ENCODE measurements at regions not wholly inside any gene's neighbourhood (a gene's known extent, or its start where the extent isn't known, plus 50 kb on each side); places are given as distances from the start of the nearest gene placed in this dataset.

DNA sequence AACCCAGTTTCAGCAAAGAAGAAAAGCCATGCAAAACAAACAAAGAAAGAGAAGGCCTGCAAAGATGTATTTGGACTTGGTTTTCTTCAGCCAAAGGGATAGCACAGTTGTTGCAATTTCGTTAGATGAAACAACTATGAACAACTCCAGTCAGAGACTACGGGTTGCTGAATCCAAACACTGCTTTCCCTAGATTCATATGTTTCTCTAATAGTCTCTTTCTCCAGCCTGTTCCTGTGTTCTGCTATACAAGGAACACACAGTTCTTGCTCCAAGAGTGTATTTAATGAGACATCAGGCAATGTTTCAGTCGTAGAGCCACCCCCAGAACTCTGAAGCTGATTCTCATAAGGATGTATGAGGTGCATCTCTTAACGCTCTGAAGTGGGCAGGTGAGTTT lies 162.5 kb upstream of the TBL1X start:
- CTCF ChIA-PET = no interaction called here
- H3K27ac Mint-ChIP-seq = no peak overlapping the region
- POLR2A ChIA-PET = no interaction called here
- DNase-seq (no peak), ATAC-seq (replicated peaks in 1 of 4) (no peak)
- no peak overlapping the region for H3K27ac ChIP-seq (ENCODE audit: low read length)
- H3K27me3 ChIP-seq (replicated peaks in 1 of 2; ENCODE audit: control insufficient read depth in 2 of 2, extremely low read depth in 1 of 2, insufficient read depth in 2 of 2, low read length in 1 of 2) = no peaks in the 10 kb centered on the region
- WGBS (ENCODE audit: insufficient coverage) = no CpG with 5 or more reads among the region's 4 CpGs
- no peaks in the 10 kb centered on the region for H3K9me3 ChIP-seq
- no peak overlapping the region for H3K4me3 Mint-ChIP-seq
- no peaks in the 10 kb centered on the region for H3K36me3 ChIP-seq (ENCODE audit: control insufficient read depth in 2 of 2, extremely low read depth in 1 of 2, insufficient read depth in 1 of 2, low read length in 1 of 2)
- no peaks in the 10 kb centered on the region for H3K9me3 Mint-ChIP-seq
- H3K4me1 ChIP-seq (ENCODE audit: control insufficient read depth in 1 of 2, extremely low read depth in 1 of 2, insufficient read depth in 2 of 2, low read length in 2 of 2) = no peaks in the 10 kb centered on the region
- H3K4me3 ChIP-seq (ENCODE audit: control insufficient read depth in 1 of 2, extremely low read depth in 1 of 2, low read length in 1 of 2) = no peak overlapping the region
- no peaks in the 10 kb centered on the region for H3K36me3 Mint-ChIP-seq
- H3K4me1 Mint-ChIP-seq = no peaks in the 10 kb centered on the region
- no peaks in the 10 kb centered on the region for H3K27me3 Mint-ChIP-seq

- H3K27me3 ChIP-seq (replicated peaks in 1 of 2; ENCODE audit: control insufficient read depth in 2 of 2, extremely low read depth in 1 of 2, insufficient read depth in 2 of 2, low read length in 1 of 2) = no peaks in the 10 kb centered on the region
- no peaks in the 10 kb centered on the region for H3K27me3 Mint-ChIP-seq
- no peaks in the 10 kb centered on the region for H3K9me3 Mint-ChIP-seq
- H3K4me1 ChIP-seq (ENCODE audit: control insufficient read depth in 1 of 2, extremely low read depth in 1 of 2, insufficient read depth in 2 of 2, low read length in 2 of 2) = peaks cover 0 to 5% of the 10 kb centered on the region in 2 experiments
- H3K4me3 Mint-ChIP-seq = no peak overlapping the region
- H3K36me3 Mint-ChIP-seq = no peaks in the 10 kb centered on the region
- no peak overlapping the region for H3K27ac Mint-ChIP-seq
- no CpG with 5 or more reads among the region's 4 CpGs for WGBS (ENCODE audit: insufficient coverage)
- ChIA-PET CTCF (interaction anchor here in 1 of 2 donors (0.5 to 0.6 kb wide), 3 partner anchors 135 to 336 kb away, joined by 3 to 5 read pairs (median 4); no protein-coding TSS in a partner anchor), POLR2A (no interaction called here)
- no peaks in the 10 kb centered on the region for H3K9me3 ChIP-seq
- ATAC-seq (replicated peaks in 1 of 4) = no peak
- H3K4me1 Mint-ChIP-seq = peaks cover 3 to 8% (median 3%) of the 10 kb centered on the region in 3 donors
- no peak overlapping the region for H3K27ac ChIP-seq (ENCODE audit: low read length)
- DNase-seq = no peak
- no peak overlapping the region for H3K4me3 ChIP-seq (ENCODE audit: control insufficient read depth in 1 of 2, extremely low read depth in 1 of 2, low read length in 1 of 2)
- no peaks in the 10 kb centered on the region for H3K36me3 ChIP-seq (ENCODE audit: control insufficient read depth in 2 of 2, extremely low read depth in 1 of 2, insufficient read depth in 1 of 2, low read length in 1 of 2)
Observed at GRCh38 chrX:9308426-9308825, 156.4 kb upstream of the TBL1X start.

DNA sequence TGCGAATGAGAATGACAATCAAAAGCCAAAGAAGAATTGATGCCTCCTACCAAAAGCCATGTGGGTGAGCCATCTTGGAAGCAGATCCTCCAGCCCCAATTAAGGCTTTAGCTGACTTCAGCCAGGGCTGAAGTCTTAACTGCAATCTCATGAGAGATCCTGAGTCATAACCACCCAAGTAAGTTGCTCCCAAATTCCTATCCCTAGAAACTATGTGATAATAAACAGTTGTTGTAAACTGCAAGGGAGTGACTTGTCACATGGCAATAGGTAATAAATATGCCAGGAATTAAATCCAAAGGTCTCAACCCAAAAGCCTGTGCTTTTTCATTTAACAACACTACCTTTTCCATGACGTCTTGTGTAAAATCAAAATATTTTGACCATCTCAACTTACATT lies 154.2 kb upstream of the TBL1X start:
- ATAC-seq (replicated peaks in 1 of 4) = no peak
- Histone ChIP-seq H3K36me3 (ENCODE audit: control insufficient read depth in 2 of 2, extremely low read depth in 1 of 2, insufficient read depth in 1 of 2, low read length in 1 of 2) (no peaks in the 10 kb centered on the region), H3K4me3 (ENCODE audit: control insufficient read depth in 1 of 2, extremely low read depth in 1 of 2, low read length in 1 of 2) (no peak overlapping the region), H3K4me1 (ENCODE audit: control insufficient read depth in 1 of 2, extremely low read depth in 1 of 2, insufficient read depth in 2 of 2, low read length in 2 of 2) (peaks cover 0 to 9% of the 10 kb centered on the region in 2 experiments), H3K27ac (ENCODE audit: low read length) (no peak overlapping the region), H3K27me3 (replicated peaks in 1 of 2; ENCODE audit: control insufficient read depth in 2 of 2, extremely low read depth in 1 of 2, insufficient read depth in 2 of 2, low read length in 1 of 2) (no peaks in the 10 kb centered on the region), H3K9me3 (no peaks in the 10 kb centered on the region)
- no peak for DNase-seq
- H3K36me3 Mint-ChIP-seq = no peaks in the 10 kb centered on the region
- WGBS (ENCODE audit: insufficient coverage) = no CpG with 5 or more reads among the region's 2 CpGs
- H3K27ac Mint-ChIP-seq = no peak overlapping the region
- H3K4me3 Mint-ChIP-seq = no peak overlapping the region
- H3K27me3 Mint-ChIP-seq = no peaks in the 10 kb centered on the region
- ChIA-PET CTCF (no interaction called here), POLR2A (no interaction called here)
- H3K4me1 Mint-ChIP-seq = peaks cover 6 to 11% (median 7%) of the 10 kb centered on the region in 3 donors
- no peaks in the 10 kb centered on the region for H3K9me3 Mint-ChIP-seq

GRCh38 chrX:9311421-9312160 lies 153.3 kb upstream of the TBL1X start:
- WGBS (ENCODE audit: insufficient coverage) = no CpG with 5 or more reads among the region's 8 CpGs
- Histone ChIP-seq H3K27ac (ENCODE audit: low read length) (no peak overlapping the region), H3K4me1 (ENCODE audit: control insufficient read depth in 1 of 2, extremely low read depth in 1 of 2, insufficient read depth in 2 of 2, low read length in 2 of 2) (peaks cover 0 to 9% of the 10 kb centered on the region in 2 experiments), H3K4me3 (ENCODE audit: control insufficient read depth in 1 of 2, extremely low read depth in 1 of 2, low read length in 1 of 2) (no peak overlapping the region), H3K9me3 (no peaks in the 10 kb centered on the region), H3K27me3 (replicated peaks in 1 of 2; ENCODE audit: control insufficient read depth in 2 of 2, extremely low read depth in 1 of 2, insufficient read depth in 2 of 2, low read length in 1 of 2) (no peaks in the 10 kb centered on the region), H3K36me3 (ENCODE audit: control insufficient read depth in 2 of 2, extremely low read depth in 1 of 2, insufficient read depth in 1 of 2, low read length in 1 of 2) (no peaks in the 10 kb centered on the region)
- peaks cover 6 to 11% (median 7%) of the 10 kb centered on the region in 3 donors for H3K4me1 Mint-ChIP-seq
- H3K36me3 Mint-ChIP-seq = no peaks in the 10 kb centered on the region
- POLR2A ChIA-PET = no interaction called here
- no peak for ATAC-seq (replicated peaks in 1 of 4)
- CTCF ChIA-PET = interaction anchor here in 1 of 2 donors (0.7 kb wide), 1 partner anchor 33 kb away, joined by 3 read pairs; no protein-coding TSS in a partner anchor
- no peak overlapping the region for H3K4me3 Mint-ChIP-seq
- H3K9me3 Mint-ChIP-seq = no peaks in the 10 kb centered on the region
- H3K27me3 Mint-ChIP-seq = no peaks in the 10 kb centered on the region
- H3K27ac Mint-ChIP-seq = no peak overlapping the region
- no peak for DNase-seq

DNA sequence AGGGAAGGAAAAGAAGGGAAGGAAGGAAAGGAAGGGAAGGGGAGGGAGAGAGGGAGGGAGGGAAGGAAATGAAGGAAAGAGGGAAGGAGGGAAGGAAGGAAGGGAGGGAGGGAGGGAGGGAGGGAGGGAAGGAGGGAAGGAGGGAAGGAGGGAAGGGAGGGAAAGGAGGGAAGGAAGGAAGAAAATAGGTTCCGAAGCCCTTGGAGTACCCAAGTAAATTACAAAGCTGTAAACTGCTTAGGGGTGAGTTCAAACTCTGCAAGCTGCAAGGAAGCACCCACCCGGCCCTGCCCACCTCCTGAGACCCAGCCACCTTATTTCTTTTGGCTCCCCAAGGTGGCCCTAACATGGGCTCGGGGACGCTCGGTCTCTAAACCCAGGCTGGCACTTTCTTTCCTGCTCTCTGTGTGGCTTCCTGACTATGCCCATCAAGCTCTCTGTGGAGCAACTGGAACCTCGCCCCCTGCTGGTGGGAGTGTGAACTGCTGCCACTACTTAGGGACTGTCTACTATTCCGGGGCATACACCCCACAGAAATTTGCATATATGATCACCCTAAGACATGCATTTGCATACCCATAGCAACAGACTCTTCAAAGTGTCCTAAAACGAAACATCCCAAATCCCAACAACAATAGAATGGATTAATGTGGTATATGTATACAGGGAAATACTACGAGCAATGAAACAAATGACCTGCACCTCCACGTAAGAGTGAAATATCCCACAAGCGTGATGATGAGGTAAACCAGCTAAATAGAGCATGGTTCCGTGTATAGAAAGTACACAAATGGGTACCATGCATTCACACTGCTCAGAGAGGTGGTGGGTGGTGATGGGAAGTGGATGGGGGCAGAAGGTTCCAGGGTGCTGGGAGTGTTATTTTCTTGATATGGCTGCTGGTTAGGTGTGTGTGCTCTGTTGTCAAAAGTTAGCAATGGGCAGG lies 151.7 kb upstream of the TBL1X start:
- no peak overlapping the region for H3K27ac ChIP-seq (ENCODE audit: low read length)
- ChIA-PET POLR2A (interaction anchor here in 1 of 2 donors (0.7 kb wide), 1 partner anchor 147 kb away, joined by 5 read pairs; no protein-coding TSS in a partner anchor), CTCF (interaction anchor here (0.6 to 1.5 kb wide), 17 partner anchors 9 to 496 kb away, joined by 3 to 12 read pairs (median 3); no protein-coding TSS in a partner anchor)
- Mint-ChIP-seq H3K27ac (peak overlapping the region in 1 of 2 donors; percentile 31), H3K4me3 (peak overlapping the region in 1 of 3 donors; percentile 45), H3K9me3 (no peaks in the 10 kb centered on the region), H3K36me3 (no peaks in the 10 kb centered on the region), H3K4me1 (peaks cover 12 to 17% (median 17%) of the 10 kb centered on the region in 3 donors), H3K27me3 (no peaks in the 10 kb centered on the region)
- no peaks in the 10 kb centered on the region for H3K9me3 ChIP-seq
- H3K4me3 ChIP-seq (ENCODE audit: control insufficient read depth in 1 of 2, extremely low read depth in 1 of 2, low read length in 1 of 2) = peak overlapping the region in 1 of 2 donors; percentile 5
- H3K27me3 ChIP-seq (replicated peaks in 1 of 2; ENCODE audit: control insufficient read depth in 2 of 2, extremely low read depth in 1 of 2, insufficient read depth in 2 of 2, low read length in 1 of 2) = no peaks in the 10 kb centered on the region
- DNase-seq = peak; percentile 33 to 79 (median 62)
- 26% methylated on average over 4 of the region's 12 CpGs for WGBS (ENCODE audit: insufficient coverage)
- no peaks in the 10 kb centered on the region for H3K36me3 ChIP-seq (ENCODE audit: control insufficient read depth in 2 of 2, extremely low read depth in 1 of 2, insufficient read depth in 1 of 2, low read length in 1 of 2)
- ATAC-seq (replicated peaks in 1 of 4) = peak; percentile 45 to 81 (median 65)
- H3K4me1 ChIP-seq (ENCODE audit: control insufficient read depth in 1 of 2, extremely low read depth in 1 of 2, insufficient read depth in 2 of 2, low read length in 2 of 2) = peaks cover 0 to 15% of the 10 kb centered on the region in 2 experiments

DNA sequence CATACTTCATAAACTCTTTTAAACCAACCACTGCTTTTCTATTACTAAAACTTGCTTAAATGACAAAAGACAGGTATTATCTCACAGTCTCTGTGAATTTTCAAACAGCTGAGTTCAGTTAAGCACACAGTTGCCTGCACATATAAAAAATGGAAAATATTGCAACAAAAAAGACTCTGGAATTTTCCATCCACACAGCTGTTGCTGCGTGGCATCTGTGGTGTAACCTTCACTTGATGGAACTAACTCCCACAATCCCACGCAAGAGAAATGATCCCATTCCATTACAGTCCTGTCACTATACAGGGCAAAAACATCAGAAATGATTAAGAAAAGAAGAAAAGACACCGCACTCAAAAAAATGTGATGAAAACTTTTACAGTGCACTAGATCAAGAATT lies 149.8 kb upstream of the TBL1X start:
- H3K27me3 Mint-ChIP-seq = no peaks in the 10 kb centered on the region
- Histone ChIP-seq H3K27ac (ENCODE audit: low read length) (no peak overlapping the region), H3K36me3 (ENCODE audit: control insufficient read depth in 2 of 2, extremely low read depth in 1 of 2, insufficient read depth in 1 of 2, low read length in 1 of 2) (no peaks in the 10 kb centered on the region), H3K9me3 (no peaks in the 10 kb centered on the region), H3K4me1 (ENCODE audit: control insufficient read depth in 1 of 2, extremely low read depth in 1 of 2, insufficient read depth in 2 of 2, low read length in 2 of 2) (peaks cover 0 to 22% of the 10 kb centered on the region in 2 experiments), H3K4me3 (ENCODE audit: control insufficient read depth in 1 of 2, extremely low read depth in 1 of 2, low read length in 1 of 2) (no peak overlapping the region), H3K27me3 (replicated peaks in 1 of 2; ENCODE audit: control insufficient read depth in 2 of 2, extremely low read depth in 1 of 2, insufficient read depth in 2 of 2, low read length in 1 of 2) (no peaks in the 10 kb centered on the region)
- POLR2A ChIA-PET = no interaction called here
- no peaks in the 10 kb centered on the region for H3K36me3 Mint-ChIP-seq
- ATAC-seq (replicated peaks in 1 of 4) (no peak), DNase-seq (no peak)
- CTCF ChIA-PET = interaction anchor here in 1 of 2 donors (1.0 kb wide), 1 partner anchor 416 kb away, joined by 3 read pairs; no protein-coding TSS in a partner anchor
- no peaks in the 10 kb centered on the region for H3K9me3 Mint-ChIP-seq
- H3K27ac Mint-ChIP-seq = no peak overlapping the region
- no CpG with 5 or more reads among the region's 3 CpGs for WGBS (ENCODE audit: insufficient coverage)
- no peak overlapping the region for H3K4me3 Mint-ChIP-seq
- H3K4me1 Mint-ChIP-seq = peaks cover 22 to 29% (median 25%) of the 10 kb centered on the region in 3 donors
